Stimulated activated naive CD8-positive, alpha-beta T cell treated with anti-CD3 and anti-CD28 coated beads, Interleukin-15, Interleukin-2, amounts not matched to agents 100 ng/mL and 50 ng/mL, for 24 hours (primary cell): ENCODE measurements at regions not wholly inside any gene's neighbourhood (a gene's known extent, or its start where the extent isn't known, plus 50 kb on each side); places are given as distances from the start of the nearest gene placed in this dataset.

ENCODE experiments used
- H3K27ac Mint-ChIP-seq: one replicate; pipeline ENCODE4 v1.8.0; 2021; ENCODE audit warnings: mild to moderate bottlenecking, mixed read lengths
- H3K27me3 Mint-ChIP-seq: one replicate; pipeline ENCODE4 v1.8.0; 2021; ENCODE audit warnings: mixed read lengths
- H3K36me3 Mint-ChIP-seq: one replicate; pipeline ENCODE4 v1.8.0; 2021; ENCODE audit warnings: low read depth, mixed read lengths
- H3K4me1 Mint-ChIP-seq: one replicate; pipeline ENCODE4 v1.8.0; 2021; ENCODE audit warnings: low read depth, mixed read lengths
- H3K4me3 Mint-ChIP-seq: one replicate; pipeline ENCODE4 v1.8.0; 2021; ENCODE audit warnings: mild to moderate bottlenecking, mixed read lengths
- H3K9me3 Mint-ChIP-seq: one replicate; pipeline ENCODE4 v1.8.0; 2021; ENCODE audit warnings: mixed read lengths

GRCh38 chr18:75927791-75928190, 500.3 kb upstream of the SMIM21 start:
- Mint-ChIP-seq H3K27me3 (no peaks in the 10 kb centered on the region), H3K4me1 (no peaks in the 10 kb centered on the region), H3K27ac (no peak overlapping the region), H3K4me3 (no peak overlapping the region), H3K9me3 (no peaks in the 10 kb centered on the region), H3K36me3 (no peaks in the 10 kb centered on the region)

GRCh38 chr18:75926811-75927210, 499.3 kb upstream of the SMIM21 start:
- Mint-ChIP-seq H3K36me3 (no peaks in the 10 kb centered on the region), H3K4me3 (no peak overlapping the region), H3K27ac (no peak overlapping the region), H3K9me3 (no peaks in the 10 kb centered on the region), H3K4me1 (no peaks in the 10 kb centered on the region), H3K27me3 (no peaks in the 10 kb centered on the region)

GRCh38 chr18:75923169-75923568, 495.7 kb upstream of the SMIM21 start:
- Mint-ChIP-seq H3K4me3 (no peak overlapping the region), H3K27me3 (no peaks in the 10 kb centered on the region), H3K36me3 (no peaks in the 10 kb centered on the region), H3K4me1 (no peaks in the 10 kb centered on the region), H3K9me3 (no peaks in the 10 kb centered on the region), H3K27ac (no peak overlapping the region)

GRCh38 chr18:75916624-75916982, 489.1 kb upstream of the SMIM21 start:
- Mint-ChIP-seq H3K36me3 (no peaks in the 10 kb centered on the region), H3K27me3 (peaks cover 20% of the 10 kb centered on the region), H3K9me3 (no peaks in the 10 kb centered on the region), H3K27ac (no peak overlapping the region), H3K4me1 (no peaks in the 10 kb centered on the region), H3K4me3 (no peak overlapping the region)

- Mint-ChIP-seq H3K9me3 (no peaks in the 10 kb centered on the region), H3K27ac (no peak overlapping the region), H3K4me1 (no peaks in the 10 kb centered on the region), H3K36me3 (no peaks in the 10 kb centered on the region), H3K27me3 (peaks cover 20% of the 10 kb centered on the region), H3K4me3 (no peak overlapping the region)
Observed at GRCh38 chr18:75915941-75916623, 488.6 kb upstream of the SMIM21 start.

GRCh38 chr18:75912829-75913228, 485.3 kb upstream of the SMIM21 start:
- no peaks in the 10 kb centered on the region for H3K9me3 Mint-ChIP-seq

GRCh38 chr18:75904416-75904815, 476.9 kb upstream of the SMIM21 start:
- Mint-ChIP-seq H3K36me3 (no peaks in the 10 kb centered on the region), H3K4me1 (no peaks in the 10 kb centered on the region), H3K9me3 (peaks cover 3% of the 10 kb centered on the region), H3K27ac (no peak overlapping the region), H3K27me3 (peaks cover 3% of the 10 kb centered on the region), H3K4me3 (no peak overlapping the region)

More at GRCh38 chr18:75912829-75913228, 485.3 kb upstream of the SMIM21 start:
- no peaks in the 10 kb centered on the region for H3K36me3 Mint-ChIP-seq
- H3K27me3 Mint-ChIP-seq = peaks cover 20% of the 10 kb centered on the region
- H3K27ac Mint-ChIP-seq = no peak overlapping the region
- H3K4me3 Mint-ChIP-seq = no peak overlapping the region
- H3K4me1 Mint-ChIP-seq = no peaks in the 10 kb centered on the region

GRCh38 chr18:75898651-75899050, 471.1 kb upstream of the SMIM21 start:
- peaks cover 3% of the 10 kb centered on the region for H3K9me3 Mint-ChIP-seq
- no peak overlapping the region for H3K4me3 Mint-ChIP-seq
- H3K36me3 Mint-ChIP-seq = no peaks in the 10 kb centered on the region
- H3K27ac Mint-ChIP-seq = no peak overlapping the region
- peaks cover 3% of the 10 kb centered on the region for H3K27me3 Mint-ChIP-seq
- H3K4me1 Mint-ChIP-seq = no peaks in the 10 kb centered on the region

GRCh38 chr18:75897386-75897785, 469.9 kb upstream of the SMIM21 start:
- Mint-ChIP-seq H3K36me3 (no peaks in the 10 kb centered on the region), H3K27ac (no peak overlapping the region), H3K27me3 (peaks cover 3% of the 10 kb centered on the region), H3K4me3 (no peak overlapping the region), H3K9me3 (no peaks in the 10 kb centered on the region), H3K4me1 (no peaks in the 10 kb centered on the region)

GRCh38 chr18:75896865-75897264, 469.4 kb upstream of the SMIM21 start:
- peaks cover 3% of the 10 kb centered on the region for H3K27me3 Mint-ChIP-seq
- no peaks in the 10 kb centered on the region for H3K4me1 Mint-ChIP-seq
- no peak overlapping the region for H3K27ac Mint-ChIP-seq

GRCh38 chr18:75895135-75895534, 467.6 kb upstream of the SMIM21 start:
- no peaks in the 10 kb centered on the region for H3K9me3 Mint-ChIP-seq
- no peak overlapping the region for H3K4me3 Mint-ChIP-seq
- no peaks in the 10 kb centered on the region for H3K4me1 Mint-ChIP-seq
- no peak overlapping the region for H3K27ac Mint-ChIP-seq
- no peaks in the 10 kb centered on the region for H3K27me3 Mint-ChIP-seq
- H3K36me3 Mint-ChIP-seq = no peaks in the 10 kb centered on the region

More at GRCh38 chr18:75896865-75897264, 469.4 kb upstream of the SMIM21 start:
- H3K36me3 Mint-ChIP-seq = no peaks in the 10 kb centered on the region
- H3K9me3 Mint-ChIP-seq = no peaks in the 10 kb centered on the region
- H3K4me3 Mint-ChIP-seq = no peak overlapping the region

GRCh38 chr18:75884728-75885127, 457.2 kb upstream of the SMIM21 start:
- Mint-ChIP-seq H3K4me3 (no peak overlapping the region), H3K27me3 (no peaks in the 10 kb centered on the region), H3K9me3 (no peaks in the 10 kb centered on the region), H3K27ac (no peak overlapping the region), H3K4me1 (no peaks in the 10 kb centered on the region), H3K36me3 (no peaks in the 10 kb centered on the region)

GRCh38 chr18:75880925-75881504, 453.5 kb upstream of the SMIM21 start:
- Mint-ChIP-seq H3K27ac (no peak overlapping the region), H3K27me3 (peaks cover 4% of the 10 kb centered on the region), H3K9me3 (peaks cover 6% of the 10 kb centered on the region), H3K36me3 (no peaks in the 10 kb centered on the region), H3K4me1 (no peaks in the 10 kb centered on the region), H3K4me3 (no peak overlapping the region)

- Mint-ChIP-seq H3K27me3 (peaks cover 4% of the 10 kb centered on the region), H3K36me3 (no peaks in the 10 kb centered on the region), H3K4me3 (no peak overlapping the region), H3K4me1 (no peaks in the 10 kb centered on the region), H3K9me3 (peaks cover 6% of the 10 kb centered on the region), H3K27ac (no peak overlapping the region)
Observed at GRCh38 chr18:75880266-75880665, 452.8 kb upstream of the SMIM21 start.

- H3K36me3 Mint-ChIP-seq = no peaks in the 10 kb centered on the region
- no peak overlapping the region for H3K4me3 Mint-ChIP-seq
- H3K27me3 Mint-ChIP-seq = peaks cover 4% of the 10 kb centered on the region
- no peaks in the 10 kb centered on the region for H3K4me1 Mint-ChIP-seq
- H3K9me3 Mint-ChIP-seq = peaks cover 6% of the 10 kb centered on the region
- H3K27ac Mint-ChIP-seq = no peak overlapping the region
Observed at GRCh38 chr18:75879196-75879595, 451.7 kb upstream of the SMIM21 start.

- Mint-ChIP-seq H3K27ac (no peak overlapping the region), H3K9me3 (peaks cover 6% of the 10 kb centered on the region), H3K36me3 (no peaks in the 10 kb centered on the region), H3K4me3 (no peak overlapping the region), H3K4me1 (no peaks in the 10 kb centered on the region), H3K27me3 (peaks cover 4% of the 10 kb centered on the region)
Observed at GRCh38 chr18:75875559-75875958, 448.1 kb upstream of the SMIM21 start.
